H9 (cell line): ENCODE measurements at regions not wholly inside any gene's neighbourhood (a gene's known extent, or its start where the extent isn't known, plus 50 kb on each side); places are given as distances from the start of the nearest gene placed in this dataset.

Source experiments
- DNase-seq: peaks from one replicate; pipeline ENCODE4 v3.0.0-alpha.2; 2017
- H2AFZ ChIP-seq: one replicate; pipeline ENCODE4 v1.6.1; 2013; ENCODE audit warnings: mild to moderate bottlenecking, low read length, control low read depth, moderate library complexity
- H2AK5ac ChIP-seq: 2 replicates; pipeline ENCODE4 v1.6.1; 2013; ENCODE audit warnings: low read length, control low read depth, mixed read lengths; ENCODE audit not compliant: insufficient read length
- H2BK120ac ChIP-seq: one replicate; pipeline ENCODE4 v1.6.1; 2013; ENCODE audit warnings: low read depth, mild to moderate bottlenecking, low read length, control low read depth, inconsistent platforms; ENCODE audit not compliant: poor library complexity, severe bottlenecking
- H2BK12ac ChIP-seq: 2 replicates; pipeline ENCODE4 v1.6.1; 2013; ENCODE audit warnings: low read length, control low read depth, mixed read lengths, low read depth; ENCODE audit not compliant: insufficient read length
- H2BK15ac ChIP-seq: 2 replicates; pipeline ENCODE4 v1.6.1; 2013; ENCODE audit warnings: low read depth, low read length, control low read depth
- H2BK20ac ChIP-seq: one replicate; pipeline ENCODE4 v1.6.1; 2013; ENCODE audit warnings: low read depth, mild to moderate bottlenecking, low read length, control low read depth, inconsistent platforms; ENCODE audit not compliant: poor library complexity, severe bottlenecking
- H2BK5ac ChIP-seq: 2 replicates; pipeline ENCODE4 v1.6.1; 2013; ENCODE audit warnings: low read length, control low read depth, mixed read lengths; ENCODE audit not compliant: insufficient read length
- H3K14ac ChIP-seq: 2 replicates; pipeline ENCODE4 v1.6.1; 2013; ENCODE audit warnings: low read length, control low read depth; ENCODE audit not compliant: insufficient read depth
- H3K18ac ChIP-seq: 2 replicates; pipeline ENCODE4 v1.6.1; 2013; ENCODE audit warnings: low read depth, mild to moderate bottlenecking, mixed read lengths, low read length, control low read depth; ENCODE audit not compliant: insufficient read length
- H3K23ac ChIP-seq: 2 replicates; pipeline ENCODE4 v1.6.1; 2013; ENCODE audit warnings: low read length, control low read depth, mixed read lengths, low read depth; ENCODE audit not compliant: insufficient read length
- H3K23me2 ChIP-seq: 2 replicates; pipeline ENCODE4 v1.6.1; 2013; ENCODE audit warnings: low read depth, mild to moderate bottlenecking, mixed read lengths, low read length, control low read depth; ENCODE audit not compliant: insufficient read length, poor library complexity, severe bottlenecking
- H3K27ac ChIP-seq: 2 replicates; pipeline ENCODE4 v1.5.1; 2013; ENCODE audit warnings: low read length, control low read depth, mixed read lengths, low read depth; ENCODE audit not compliant: insufficient read length
- H3K27me3 ChIP-seq: 2 replicates; pipeline ENCODE4 v1.6.1; 2013; ENCODE audit warnings: low read length, control low read depth, inconsistent platforms; ENCODE audit not compliant: insufficient read depth
- H3K4ac ChIP-seq: 2 replicates; pipeline ENCODE4 v1.6.1; 2013; ENCODE audit warnings: low read depth, mild to moderate bottlenecking, control low read depth, inconsistent platforms, low read length, moderate library complexity
- H3K4me1 ChIP-seq: 2 replicates; pipeline ENCODE4 v1.6.1; 2013; ENCODE audit warnings: low read length, control low read depth, inconsistent platforms; ENCODE audit not compliant: insufficient read depth
- H3K4me2 ChIP-seq: 2 replicates; pipeline ENCODE4 v1.6.1; 2013; ENCODE audit warnings: low read length, control low read depth, mixed read lengths; ENCODE audit not compliant: insufficient read length, insufficient read depth
- H3K56ac ChIP-seq: 2 replicates; pipeline ENCODE4 v1.6.1; 2013; ENCODE audit warnings: low read depth, mild to moderate bottlenecking, mixed read lengths, low read length, control low read depth; ENCODE audit not compliant: insufficient read length
- H3K79me1 ChIP-seq: 2 replicates; pipeline ENCODE4 v1.6.1; 2013; ENCODE audit warnings: low read depth, mild to moderate bottlenecking, moderate library complexity, low read length, control low read depth, inconsistent platforms; ENCODE audit not compliant: insufficient read depth, poor library complexity, severe bottlenecking
- H3K79me2 ChIP-seq: 2 replicates; pipeline ENCODE4 v1.6.1; 2013; ENCODE audit warnings: low read length, control low read depth, inconsistent platforms; ENCODE audit not compliant: insufficient read depth
- H3K9ac ChIP-seq: 2 replicates; pipeline ENCODE4 v1.6.1; 2013; ENCODE audit warnings: low read length, control low read depth, mixed read lengths; ENCODE audit not compliant: insufficient read length; ENCODE audit errors: extremely low read depth
- H3K9me3 ChIP-seq: one replicate; pipeline ENCODE4 v1.6.1; 2013; ENCODE audit warnings: low read depth, low read length, inconsistent platforms; ENCODE audit not compliant: control insufficient read depth
- H3T11ph ChIP-seq: one replicate; pipeline ENCODE4 v1.6.1; 2013; ENCODE audit warnings: mild to moderate bottlenecking, low read length, control low read depth, inconsistent platforms
- H4K20me1 ChIP-seq: one replicate; pipeline ENCODE4 v1.6.1; 2013; ENCODE audit not compliant: control insufficient read depth, insufficient read length, insufficient read depth
- H4K5ac ChIP-seq: 2 replicates; pipeline ENCODE4 v1.6.1; 2013; ENCODE audit warnings: low read depth, mild to moderate bottlenecking, mixed read lengths, low read length, control low read depth; ENCODE audit not compliant: insufficient read length
- H4K8ac ChIP-seq: replicated peaks from 2 replicates; pipeline ENCODE4 v1.6.1; 2013; ENCODE audit warnings: low read length, control low read depth, mixed read lengths, low read depth; ENCODE audit not compliant: insufficient read length
- H4K91ac ChIP-seq: 2 replicates; pipeline ENCODE4 v1.6.1; 2013; ENCODE audit warnings: low read depth, mild to moderate bottlenecking, moderate library complexity, mixed read lengths, low read length, control low read depth; ENCODE audit not compliant: insufficient read length
- H3K27ac Mint-ChIP-seq, 3 experiments: 2 replicates in 2 of 3; 3 replicates in 1 of 3; pipeline ENCODE4 v1.8.0; 2020 to 2021; ENCODE audit warnings: mixed read lengths in 3 of 3, mild to moderate bottlenecking in 1 of 3, moderate library complexity in 1 of 3
- H3K27me3 Mint-ChIP-seq: 2 replicates; pipeline ENCODE4 v1.8.0; 2021; ENCODE audit warnings: low read depth, mild to moderate bottlenecking, moderate library complexity, mixed read lengths
- H3K36me3 Mint-ChIP-seq, 3 experiments: 2 replicates in 2 of 3; 3 replicates in 1 of 3; pipeline ENCODE4 v1.8.0; 2020 to 2021; ENCODE audit warnings: low read depth in 3 of 3, mixed read lengths in 3 of 3; ENCODE audit not compliant: insufficient read depth in 1 of 3
- H3K4me1 Mint-ChIP-seq, 2 experiments: 2 replicates each; pipeline ENCODE4 v1.8.0; 2020; ENCODE audit warnings: mixed read lengths in 2 of 2
- H3K4me3 Mint-ChIP-seq, 2 experiments: 2 replicates in 1 of 2; 3 replicates in 1 of 2; pipeline ENCODE4 v1.8.0; 2020 to 2021; ENCODE audit warnings: mild to moderate bottlenecking in 2 of 2, mixed read lengths in 2 of 2, moderate library complexity in 1 of 2
- H3K9me3 Mint-ChIP-seq, 2 experiments: 2 replicates in 1 of 2; 3 replicates in 1 of 2; pipeline ENCODE4 v1.8.0; 2020; ENCODE audit warnings: mild to moderate bottlenecking in 2 of 2, mixed read lengths in 2 of 2, moderate library complexity in 1 of 2
- WGBS: extraction: QIAGEN DNeasy Blood & Tissue Kit; methylation state at CpG from one replicate; pipeline ENCODE4 v1.1.7; 2013; ENCODE audit warnings: missing lambda C conversion rate, low lambda C conversion rate, mixed read lengths; ENCODE audit not compliant: insufficient read length; ENCODE audit errors: extremely low coverage; 5-methylcytosine and 5-hydroxymethylcytosine counted together
- TF ChIP-seq, protein P1 (sequence below): fragments of 200-600 bp; sonication (generic); conservative IDR thresholded peaks from 3 replicates; pipeline ENCODE4 v1.8.0; 2021; ENCODE audit warnings: antibody characterized with exemption, mild to moderate bottlenecking

DNA sequence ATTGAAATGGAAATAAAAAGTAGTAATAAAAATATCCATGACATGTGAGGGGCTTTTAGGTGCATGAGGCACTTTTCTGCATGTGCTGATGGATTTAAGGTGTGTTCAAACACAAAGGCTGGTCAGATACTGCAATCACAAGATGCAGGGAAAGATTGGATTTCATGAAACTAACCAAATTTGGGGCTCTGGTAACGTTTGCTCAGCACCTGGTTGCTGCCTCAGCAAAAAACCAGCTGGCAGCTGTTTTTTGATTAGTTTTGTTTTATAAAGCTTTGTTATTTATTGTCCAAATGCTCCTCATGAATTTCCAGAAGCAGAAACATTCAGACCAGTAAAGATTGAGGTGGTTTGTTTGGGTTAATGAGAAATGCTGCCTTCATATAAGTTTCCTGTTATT is 195.7 kb upstream of the NRG3 start:
- Histone ChIP-seq H3K23me2 (no peaks in the 10 kb centered on the region), H3K4me2 (no peak overlapping the region), H3K18ac (no peak overlapping the region), H3K9me3 (no peaks in the 10 kb centered on the region), H2BK15ac (no peak overlapping the region), H3K4ac (no peak overlapping the region), H4K20me1 (no peaks in the 10 kb centered on the region), H3K56ac (no peak overlapping the region), H2AK5ac (no peak overlapping the region), H3K9ac (no peak overlapping the region), H2AFZ (no peak overlapping the region), H3K79me2 (no peaks in the 10 kb centered on the region), H4K8ac (no peak overlapping the region), H4K5ac (no peak overlapping the region), H3K79me1 (no peaks in the 10 kb centered on the region), H4K91ac (no peak overlapping the region), H2BK12ac (no peak overlapping the region), H2BK120ac (no peak overlapping the region), H3T11ph (no peak overlapping the region), H3K14ac (no peak overlapping the region), H3K4me1 (no peaks in the 10 kb centered on the region; the same call in 1 of the 2 replicates), H3K27me3 (no peaks in the 10 kb centered on the region), H3K23ac (no peak overlapping the region), H2BK5ac (no peak overlapping the region), H3K27ac (no peak overlapping the region), H2BK20ac (no peak overlapping the region)
- Mint-ChIP-seq H3K36me3 (0 out of 7 replicates have a peak, but pooled peaks cover 0 to 3% (median 0%) of the 10 kb centered on the region in 3 experiments), H3K4me1 (peaks cover 12 to 17% of the 10 kb centered on the region in 2 experiments), H3K27ac (no peak overlapping the region), H3K9me3 (peaks cover 0 to 1% of the 10 kb centered on the region in 2 experiments; a peak in 1 of 5 replicates), H3K4me3 (no peak overlapping the region), H3K27me3 (no peaks in the 10 kb centered on the region)
- no peak for DNase-seq
- TF ChIP-seq, protein P1, sequence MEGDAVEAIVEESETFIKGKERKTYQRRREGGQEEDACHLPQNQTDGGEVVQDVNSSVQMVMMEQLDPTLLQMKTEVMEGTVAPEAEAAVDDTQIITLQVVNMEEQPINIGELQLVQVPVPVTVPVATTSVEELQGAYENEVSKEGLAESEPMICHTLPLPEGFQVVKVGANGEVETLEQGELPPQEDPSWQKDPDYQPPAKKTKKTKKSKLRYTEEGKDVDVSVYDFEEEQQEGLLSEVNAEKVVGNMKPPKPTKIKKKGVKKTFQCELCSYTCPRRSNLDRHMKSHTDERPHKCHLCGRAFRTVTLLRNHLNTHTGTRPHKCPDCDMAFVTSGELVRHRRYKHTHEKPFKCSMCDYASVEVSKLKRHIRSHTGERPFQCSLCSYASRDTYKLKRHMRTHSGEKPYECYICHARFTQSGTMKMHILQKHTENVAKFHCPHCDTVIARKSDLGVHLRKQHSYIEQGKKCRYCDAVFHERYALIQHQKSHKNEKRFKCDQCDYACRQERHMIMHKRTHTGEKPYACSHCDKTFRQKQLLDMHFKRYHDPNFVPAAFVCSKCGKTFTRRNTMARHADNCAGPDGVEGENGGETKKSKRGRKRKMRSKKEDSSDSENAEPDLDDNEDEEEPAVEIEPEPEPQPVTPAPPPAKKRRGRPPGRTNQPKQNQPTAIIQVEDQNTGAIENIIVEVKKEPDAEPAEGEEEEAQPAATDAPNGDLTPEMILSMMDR = no peak
- no CpG with 5 or more reads among the region's 1 CpG for WGBS
